Stimulated activated CD4-positive, alpha-beta T cell treated with anti-CD3 and anti-CD28 coated beads, Interleukin-4, amount 100 ng/mL, for 4 hours (primary cell): ENCODE measurements at regions not wholly inside any gene's neighbourhood (a gene's known extent, or its start where the extent isn't known, plus 50 kb on each side); places are given as distances from the start of the nearest gene placed in this dataset.

Source experiments
- DNase-seq, 2 experiments: peaks; one replicate each; pipeline ENCODE4 v3.0.0-alpha.2; 2020

GRCh38 chr9:89725271-89725670 lies 120.5 kb downstream of the GADD45G start:
- DNase-seq = no peak

DNA sequence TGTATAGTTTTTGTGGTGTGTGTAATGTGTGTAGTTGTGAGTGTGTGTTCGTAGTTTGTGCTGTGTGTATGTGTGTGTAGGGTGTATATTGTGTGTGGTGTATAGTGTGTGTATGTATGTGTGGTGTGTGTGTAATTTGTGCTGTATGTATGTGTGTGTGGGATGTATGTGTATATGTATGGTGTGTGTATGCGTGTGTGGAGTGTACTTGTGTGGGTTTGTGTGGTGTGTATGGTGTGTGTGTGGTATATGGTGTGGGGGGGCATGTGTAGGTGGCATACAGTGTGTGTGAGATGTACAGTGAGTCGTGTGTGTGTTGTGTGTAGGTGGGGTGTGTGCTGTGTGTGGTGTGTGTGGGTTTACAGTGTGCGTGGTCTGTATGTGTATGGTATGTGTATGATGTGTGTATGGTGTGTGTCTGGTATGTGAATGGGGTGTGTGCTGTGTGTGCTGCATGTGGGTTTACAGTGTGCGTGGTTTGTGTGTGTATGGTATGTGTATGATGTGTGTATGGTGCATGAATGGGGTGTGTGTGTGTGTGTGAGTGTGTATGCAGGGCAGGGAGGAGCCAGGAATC lies 125.2 kb downstream of the GADD45G start:
- no peak for DNase-seq

DNA sequence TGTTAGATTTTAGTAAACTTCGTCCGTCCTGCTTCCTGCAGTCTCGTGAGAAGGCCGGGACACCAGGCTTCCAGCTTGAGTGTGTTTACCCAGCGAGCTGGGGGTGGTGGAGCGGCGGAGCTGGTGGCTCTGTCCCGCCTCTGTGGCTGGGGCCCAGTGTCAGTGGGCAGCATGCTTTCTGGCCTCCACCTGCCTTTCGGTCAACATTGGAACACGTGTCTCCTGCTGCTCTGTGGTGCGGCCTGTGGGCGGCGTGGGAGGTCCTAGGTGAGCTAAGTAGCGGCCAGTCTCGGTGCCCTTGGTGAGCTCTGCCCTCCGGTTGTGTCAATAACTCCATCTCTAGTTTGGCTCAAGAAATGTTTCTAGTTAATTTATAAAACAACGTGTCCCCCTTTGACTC lies 125.9 kb downstream of the GADD45G start:
- no peak for DNase-seq

GRCh38 chr9:89731262-89732182 lies 126.7 kb downstream of the GADD45G start:
- no peak for DNase-seq

DNA sequence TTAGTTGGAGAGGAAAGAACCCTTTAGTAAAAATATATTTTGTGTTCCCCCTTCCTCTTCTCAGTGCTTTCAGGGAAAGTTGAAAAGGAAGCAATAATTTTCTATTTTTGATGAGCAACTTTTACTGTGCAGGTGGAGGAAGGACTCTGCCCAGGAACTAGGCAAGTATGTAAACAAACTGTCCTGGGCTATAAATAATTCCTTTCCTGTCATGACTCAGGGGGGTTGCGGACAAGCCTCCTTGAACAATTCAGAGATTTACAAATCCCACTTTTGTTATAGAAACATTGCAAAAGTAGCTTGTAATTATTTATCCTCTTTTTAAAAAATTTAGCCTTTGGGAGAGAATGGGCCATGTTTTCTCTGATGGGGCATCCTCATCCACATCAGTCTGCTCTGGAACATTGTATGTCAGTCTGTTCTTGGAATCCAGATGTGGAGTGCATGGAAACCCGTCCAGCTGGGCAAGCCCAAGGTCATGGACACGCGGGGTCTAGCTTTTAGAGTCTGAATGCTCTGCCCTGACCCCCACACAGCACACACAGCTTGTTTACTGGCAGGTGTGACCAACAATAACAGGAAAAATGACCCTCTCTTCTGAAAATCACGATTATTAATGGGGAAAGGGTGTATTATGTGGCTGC lies 127.6 kb downstream of the GADD45G start:
- no peak for DNase-seq

DNA sequence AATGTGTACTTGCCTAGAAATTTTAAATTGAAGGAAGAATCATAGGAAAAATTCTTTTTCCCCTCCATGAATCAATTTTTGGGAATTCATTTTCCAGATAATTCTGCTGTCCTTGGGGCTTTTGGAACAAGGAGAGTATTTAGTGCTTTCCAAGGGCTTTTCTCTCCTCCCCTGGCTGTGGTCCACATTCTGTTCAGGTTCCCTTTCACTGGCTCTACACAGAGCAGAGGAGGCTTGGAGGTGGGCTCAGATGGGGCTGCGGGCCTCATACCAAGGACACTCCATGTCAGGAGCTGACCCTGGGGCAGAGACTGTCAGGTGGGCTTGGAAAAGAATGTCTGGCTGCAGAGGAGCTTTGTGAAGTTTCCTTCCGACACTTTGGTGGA lies 128.1 kb downstream of the GADD45G start:
- no peak for DNase-seq

DNA sequence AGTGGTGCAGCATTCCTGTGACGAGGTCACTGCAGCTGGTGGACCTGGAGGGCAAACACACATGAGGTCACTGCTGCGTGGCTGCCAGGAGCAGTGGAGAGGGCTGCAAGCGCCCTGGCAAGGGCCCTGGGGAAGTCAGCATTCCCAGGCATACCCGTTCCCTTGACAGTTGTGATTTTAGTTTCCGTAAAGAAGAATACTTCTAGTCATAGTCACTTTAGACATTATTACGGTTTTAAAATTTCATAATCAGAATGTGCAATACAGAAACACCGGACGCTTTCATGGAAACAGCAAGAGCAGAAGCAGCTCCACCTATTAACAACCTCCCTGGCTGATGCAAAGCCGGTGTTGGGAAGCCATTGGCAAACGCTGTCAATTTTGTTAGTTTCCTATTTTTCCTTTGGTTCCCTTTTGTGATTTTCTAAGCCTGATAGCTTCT lies 129.8 kb downstream of the GADD45G start:
- no peak for DNase-seq

GRCh38 chr9:89738137-89738932 lies 133.5 kb downstream of the GADD45G start:
- DNase-seq = no peak

- DNase-seq = no peak
Observed at GRCh38 chr9:89739511-89739910, 134.7 kb downstream of the GADD45G start.

DNA sequence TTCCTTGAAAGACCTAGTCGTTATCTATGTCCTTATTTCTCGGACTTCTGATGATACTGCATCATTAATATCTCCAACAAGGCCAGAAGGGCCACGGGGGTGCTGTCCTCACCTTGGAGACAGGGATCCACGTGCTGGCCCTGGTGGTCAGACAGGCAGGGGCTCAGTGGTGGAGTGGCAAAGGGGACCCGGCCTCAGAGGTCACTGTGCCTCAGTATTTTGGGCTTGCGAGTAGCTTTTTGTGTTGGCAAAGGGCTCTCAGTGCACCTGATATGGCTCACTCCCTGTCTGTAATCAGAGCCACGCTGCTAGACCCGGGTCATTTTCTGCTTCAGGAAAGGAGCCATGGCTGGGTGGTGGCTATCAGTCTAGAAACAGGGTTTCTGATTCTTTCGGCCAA lies 135.1 kb downstream of the GADD45G start:
- DNase-seq = no peak

DNA sequence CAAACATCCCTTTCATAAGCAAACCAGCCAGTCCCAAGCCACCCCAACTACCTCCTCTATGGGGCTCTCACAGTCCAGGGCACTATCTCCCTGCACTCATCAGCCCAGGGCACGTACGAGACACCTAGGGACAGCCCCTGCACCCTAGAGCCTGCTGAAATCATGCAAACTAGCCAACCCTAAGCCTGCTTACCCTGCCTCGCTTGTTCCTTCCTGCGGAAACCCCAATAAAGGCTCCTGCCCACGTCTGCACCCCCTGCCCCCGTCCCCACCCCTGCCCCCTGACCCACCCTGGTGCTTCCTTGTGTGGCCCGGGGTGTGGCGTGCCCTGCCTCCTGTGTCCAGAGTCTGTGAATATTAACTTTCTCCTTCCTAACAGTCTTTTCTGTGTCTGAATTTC lies 135.9 kb downstream of the GADD45G start:
- peak in 1 of 2 experiments; percentile 11 for DNase-seq

GRCh38 chr9:89742660-89743059 lies 137.8 kb downstream of the GADD45G start:
- DNase-seq = no peak

- DNase-seq = no peak
Observed at GRCh38 chr9:89743216-89743572, 138.4 kb downstream of the GADD45G start.

DNA sequence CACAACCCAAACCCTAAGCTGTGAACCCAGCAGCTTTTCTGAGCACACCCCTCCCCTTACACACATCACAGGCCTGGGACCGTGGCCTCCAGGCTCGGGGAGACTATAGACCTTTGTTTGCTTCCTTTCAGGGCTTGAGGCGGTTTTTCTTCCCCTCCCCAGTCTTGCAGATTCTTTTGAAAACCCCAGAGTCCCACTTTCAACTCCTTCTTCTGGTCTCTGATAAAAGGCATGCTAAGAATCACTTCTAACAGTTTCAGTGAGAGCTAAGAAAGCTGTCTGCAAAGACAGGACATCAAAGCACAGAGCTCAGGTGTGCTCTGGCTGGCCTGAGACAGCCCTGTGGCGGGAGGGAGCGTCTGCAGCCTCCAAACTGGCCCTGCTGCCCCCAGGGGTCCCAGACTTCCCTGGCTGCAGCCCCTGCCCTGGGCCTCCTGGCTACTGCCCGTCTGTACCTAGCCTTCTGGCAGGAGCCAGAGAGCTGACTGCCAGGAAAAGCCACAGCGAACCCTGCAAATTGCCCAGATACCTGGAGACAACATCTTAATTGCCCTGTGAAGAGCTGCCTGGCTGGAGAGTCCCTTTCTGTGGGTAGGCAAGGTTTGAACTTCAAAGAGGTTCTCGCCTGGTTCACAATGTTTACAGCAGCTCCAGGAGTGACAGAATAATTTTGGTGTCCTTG lies 138.9 kb downstream of the GADD45G start:
- peak in 1 of 2 experiments; percentile 30 for DNase-seq

DNA sequence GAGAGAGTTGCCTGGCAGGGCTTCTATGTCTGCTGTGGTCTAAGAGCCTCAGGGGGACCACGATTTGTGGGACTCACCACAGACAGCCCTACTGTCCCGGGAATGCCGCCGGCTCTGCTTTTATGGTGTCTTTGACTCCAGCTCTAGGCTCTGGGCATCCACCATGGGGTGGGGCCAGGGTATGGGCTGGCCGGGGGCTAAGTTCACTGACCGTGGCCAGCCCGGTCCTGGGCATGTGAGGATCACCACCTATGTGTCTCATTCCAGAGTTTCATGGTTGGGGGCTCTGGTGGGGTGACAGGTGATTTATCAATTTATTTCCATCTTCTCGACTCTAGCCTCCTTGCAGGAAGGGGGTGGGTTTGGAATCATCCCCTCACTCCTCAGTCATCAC lies 139.4 kb downstream of the GADD45G start:
- DNase-seq = no peak

GRCh38 chr9:89744730-89745129 lies 139.9 kb downstream of the GADD45G start:
- DNase-seq = no peak

- no peak for DNase-seq
Observed at GRCh38 chr9:89745601-89746376, 141.0 kb downstream of the GADD45G start.

- DNase-seq = no peak
Observed at GRCh38 chr9:89746385-89747116, 141.7 kb downstream of the GADD45G start.

- no peak for DNase-seq
Observed at GRCh38 chr9:89747596-89747995, 142.8 kb downstream of the GADD45G start.

DNA sequence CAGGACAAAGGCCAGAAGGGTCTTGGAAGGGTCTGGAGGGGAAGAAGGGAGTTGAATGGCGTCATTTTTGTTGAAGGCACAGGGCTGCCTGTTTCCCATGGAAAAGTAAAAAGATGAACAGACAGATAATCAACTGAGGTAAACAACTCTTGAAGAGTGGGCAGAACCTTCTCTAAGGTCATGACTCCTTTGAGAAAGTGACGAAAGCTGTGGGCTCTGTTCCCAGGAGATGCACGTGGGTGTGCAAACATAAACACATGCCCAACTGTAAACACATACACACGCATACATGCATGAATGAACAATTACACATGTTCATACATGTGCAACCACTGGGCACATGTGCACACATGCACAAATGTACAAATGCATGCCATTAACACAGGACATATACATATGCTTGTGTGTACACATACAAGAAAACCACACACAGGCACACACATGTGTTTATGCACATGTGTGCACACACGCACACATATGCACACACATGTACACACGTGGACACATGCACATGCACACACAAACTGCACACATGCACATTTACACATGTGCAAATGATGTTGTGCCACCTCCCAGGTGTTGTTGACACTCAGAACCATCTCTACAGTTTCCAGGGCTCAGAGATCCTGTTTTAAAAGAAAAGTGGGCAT lies 143.3 kb downstream of the GADD45G start:
- DNase-seq = no peak
